Neural cell (in vitro differentiated cells): ENCODE measurements at regions not wholly inside any gene's neighbourhood (a gene's known extent, or its start where the extent isn't known, plus 50 kb on each side); places are given as distances from the start of the nearest gene placed in this dataset.

ENCODE experiments used
- H2AFZ ChIP-seq: fragments of 200-600, 300-800 bp; sonication (generic), shearing (Covaris generic); 2 replicates; pipeline ENCODE4 v1.6.0; 2014; ENCODE audit warnings: low read depth, mild to moderate bottlenecking, antibody characterized with exemption, low read length, moderate library complexity
- H3F3A ChIP-seq: fragments of 200-600 bp; shearing (Covaris generic); 2 replicates; pipeline ENCODE4 v1.6.1; 2016; ENCODE audit warnings: mild to moderate bottlenecking, moderate library complexity, mixed read lengths, antibody characterized with exemption, low read length; ENCODE audit not compliant: insufficient read depth, poor library complexity, severe bottlenecking
- H3K27ac ChIP-seq: fragments of 200-600, 300-800 bp; sonication (generic), shearing (Covaris generic); 2 replicates; pipeline ENCODE4 v1.5.1; 2014; ENCODE audit warnings: mild to moderate bottlenecking, low read length, moderate library complexity
- H3K27me3 ChIP-seq: fragments of 300-800, 200-600 bp; sonication (generic), shearing (Covaris generic); 2 replicates; pipeline ENCODE4 v1.6.0; 2014; ENCODE audit warnings: mild to moderate bottlenecking, low read depth, low read length, moderate library complexity; ENCODE audit not compliant: insufficient read depth
- H3K36me3 ChIP-seq: fragments of 300-800, 200-600 bp; sonication (generic), shearing (Covaris generic); 2 replicates; pipeline ENCODE4 v1.5.1; 2014; ENCODE audit warnings: mild to moderate bottlenecking, antibody characterized with exemption, low read length, moderate library complexity; ENCODE audit not compliant: insufficient read depth
- H3K4me2 ChIP-seq: fragments of 300-800, 200-600 bp; sonication (generic), shearing (Covaris generic); 2 replicates; pipeline ENCODE4 v1.6.0; 2014; ENCODE audit warnings: mild to moderate bottlenecking, low read length
- H3K4me3 ChIP-seq: fragments of 300-800, 200-600 bp; sonication (generic), shearing (Covaris generic); 2 replicates; pipeline ENCODE4 v1.5.1; 2014; ENCODE audit warnings: mild to moderate bottlenecking, low read length, moderate library complexity
- H3K79me2 ChIP-seq: fragments of 200-600 bp; shearing (Covaris generic); replicated peaks from 2 replicates; pipeline ENCODE4 v1.6.0; 2014; ENCODE audit warnings: mild to moderate bottlenecking, low read length, moderate library complexity; ENCODE audit not compliant: insufficient read depth
- H3K9ac ChIP-seq: fragments of 300-800, 200-600 bp; sonication (generic), shearing (Covaris generic); 2 replicates; pipeline ENCODE4 v1.6.1; 2016; ENCODE audit warnings: mild to moderate bottlenecking, low read length, mixed read lengths
- H3K9me2 ChIP-seq: fragments of 200-600 bp; shearing (Covaris generic); 2 replicates; pipeline ENCODE4 v1.6.1; 2016; ENCODE audit warnings: mild to moderate bottlenecking, low read length, mixed read lengths; ENCODE audit not compliant: insufficient read depth
- H3K9me3 ChIP-seq: fragments of 200-600, 300-800 bp; sonication (generic), shearing (Covaris generic); 2 replicates; pipeline ENCODE4 v1.6.1; 2016; ENCODE audit warnings: mild to moderate bottlenecking, mixed run types, low read length, moderate library complexity, mixed read lengths
- H4K20me1 ChIP-seq: fragments of 200-600 bp; shearing (Covaris generic); 2 replicates; pipeline ENCODE4 v1.6.1; 2016; ENCODE audit warnings: mild to moderate bottlenecking, mixed run types; ENCODE audit not compliant: insufficient read depth
- CTCF ChIP-seq: fragments of 450-650 bp; IDR thresholded peaks from 2 replicates; pipeline ENCODE4 v1.5.1; 2014; ENCODE audit warnings: antibody characterized with exemption, mild to moderate bottlenecking, moderate library complexity; ENCODE audit not compliant: poor library complexity, severe bottlenecking
- EP300 ChIP-seq: fragments of 450-650 bp; conservative IDR thresholded peaks from 2 replicates; pipeline ENCODE4 v1.6.1; 2014; ENCODE audit warnings: antibody characterized with exemption, mild to moderate bottlenecking, moderate library complexity; ENCODE audit not compliant: poor library complexity, severe bottlenecking
- EZH2 ChIP-seq: fragments of 200-600, 300-800 bp; shearing (Covaris generic), sonication (generic); IDR thresholded peaks from 2 replicates; pipeline ENCODE4 v1.6.1; 2014; ENCODE audit warnings: antibody characterized with exemption, low read length, borderline replicate concordance, mild to moderate bottlenecking; ENCODE audit not compliant: insufficient read depth, poor library complexity, severe bottlenecking
- MXI1 ChIP-seq: fragments of 450-650 bp; conservative IDR thresholded peaks from 2 replicates; pipeline ENCODE4 v1.6.1; 2014; ENCODE audit warnings: antibody characterized with exemption, mild to moderate bottlenecking; ENCODE audit not compliant: poor library complexity, severe bottlenecking
- POLR2AphosphoS5 ChIP-seq: IDR thresholded peaks from 2 replicates; pipeline ENCODE4 v1.6.1; 2012
- RAD21 ChIP-seq: fragments of 450-650 bp; conservative IDR thresholded peaks from 2 replicates; pipeline ENCODE4 v1.6.1; 2014; ENCODE audit warnings: antibody characterized with exemption, mild to moderate bottlenecking, moderate library complexity
- REST ChIP-seq: IDR thresholded peaks from 2 replicates; pipeline ENCODE4 v1.6.1; 2012; ENCODE audit warnings: borderline replicate concordance
- SMC3 ChIP-seq: fragments of 450-650 bp; conservative IDR thresholded peaks from 2 replicates; pipeline ENCODE4 v1.6.1; 2014; ENCODE audit warnings: antibody characterized with exemption, mild to moderate bottlenecking, moderate library complexity; ENCODE audit not compliant: poor library complexity
- TAF1 ChIP-seq: IDR thresholded peaks from 2 replicates; pipeline ENCODE4 v1.6.1; 2012; ENCODE audit warnings: low read depth

- H3K9me3 ChIP-seq: no peaks in the 10 kb centered on the region
- H3K79me2 ChIP-seq: no peaks in the 10 kb centered on the region
- H3K9me2 ChIP-seq: no peaks in the 10 kb centered on the region
- H3K4me2 ChIP-seq: no peak overlapping the region
- no peaks in the 10 kb centered on the region for H3K36me3 ChIP-seq
- TF ChIP-seq SMC3: no peak
- TF ChIP-seq EZH2: no peak
- TF ChIP-seq CTCF: no peak
- no peak for TF ChIP-seq EP300
- no peak for TF ChIP-seq MXI1
- no peak for TF ChIP-seq TAF1
- no peak for TF ChIP-seq REST
- no peak for TF ChIP-seq POLR2AphosphoS5
- TF ChIP-seq RAD21: no peak
- no peak overlapping the region for H2AFZ ChIP-seq
- H4K20me1 ChIP-seq: no peaks in the 10 kb centered on the region
- no peak overlapping the region for H3K9ac ChIP-seq
- no peak overlapping the region for H3K27ac ChIP-seq
- no peak overlapping the region for H3K4me3 ChIP-seq
- H3K27me3 ChIP-seq: no peaks in the 10 kb centered on the region
- no peaks in the 10 kb centered on the region for H3F3A ChIP-seq
These were observed 101.1 kb upstream of the SLC39A10 start for GRCh38 chr2:195555971-195556370.

- Histone ChIP-seq H3K4me3 (no peak overlapping the region), H3K9me2 (no peaks in the 10 kb centered on the region), H2AFZ (no peak overlapping the region), H3F3A (no peaks in the 10 kb centered on the region), H3K9me3 (no peaks in the 10 kb centered on the region), H4K20me1 (no peaks in the 10 kb centered on the region), H3K27me3 (no peaks in the 10 kb centered on the region), H3K9ac (no peak overlapping the region), H3K4me2 (no peak overlapping the region), H3K79me2 (no peaks in the 10 kb centered on the region), H3K27ac (no peak overlapping the region), H3K36me3 (no peaks in the 10 kb centered on the region)
- TF ChIP-seq TAF1: no peak
- TF ChIP-seq SMC3: no peak
- TF ChIP-seq POLR2AphosphoS5: no peak
- TF ChIP-seq REST: no peak
- TF ChIP-seq MXI1: no peak
- no peak for TF ChIP-seq EZH2
- TF ChIP-seq RAD21: no peak
- TF ChIP-seq CTCF: no peak
- no peak for TF ChIP-seq EP300
These were observed 104.4 kb upstream of the SLC39A10 start for GRCh38 chr2:195552581-195552980.
